ENCODE measurements at regions not wholly inside any gene's neighbourhood (a gene's known extent, or its start where the extent isn't known, plus 50 kb on each side); places are given as distances from the start of the nearest gene placed in this dataset.

GRCh38 chr5:158116965-158117364, 258.0 kb upstream of the CLINT1 start:
- ATAC-seq (no peak), DNase-seq (no peak)
- Histone ChIP-seq H3K4me1 (no peaks in the 10 kb centered on the region), H3K27ac (no peak overlapping the region), H3K36me3 (no peaks in the 10 kb centered on the region), H3K27me3 (no peaks in the 10 kb centered on the region), H3K9me3 (no peaks in the 10 kb centered on the region), H3K4me3 (no peak overlapping the region)
- no peak for TF ChIP-seq POLR2A (IDR thresholded peaks at IDR 0.05)
- TF ChIP-seq, protein P1, sequence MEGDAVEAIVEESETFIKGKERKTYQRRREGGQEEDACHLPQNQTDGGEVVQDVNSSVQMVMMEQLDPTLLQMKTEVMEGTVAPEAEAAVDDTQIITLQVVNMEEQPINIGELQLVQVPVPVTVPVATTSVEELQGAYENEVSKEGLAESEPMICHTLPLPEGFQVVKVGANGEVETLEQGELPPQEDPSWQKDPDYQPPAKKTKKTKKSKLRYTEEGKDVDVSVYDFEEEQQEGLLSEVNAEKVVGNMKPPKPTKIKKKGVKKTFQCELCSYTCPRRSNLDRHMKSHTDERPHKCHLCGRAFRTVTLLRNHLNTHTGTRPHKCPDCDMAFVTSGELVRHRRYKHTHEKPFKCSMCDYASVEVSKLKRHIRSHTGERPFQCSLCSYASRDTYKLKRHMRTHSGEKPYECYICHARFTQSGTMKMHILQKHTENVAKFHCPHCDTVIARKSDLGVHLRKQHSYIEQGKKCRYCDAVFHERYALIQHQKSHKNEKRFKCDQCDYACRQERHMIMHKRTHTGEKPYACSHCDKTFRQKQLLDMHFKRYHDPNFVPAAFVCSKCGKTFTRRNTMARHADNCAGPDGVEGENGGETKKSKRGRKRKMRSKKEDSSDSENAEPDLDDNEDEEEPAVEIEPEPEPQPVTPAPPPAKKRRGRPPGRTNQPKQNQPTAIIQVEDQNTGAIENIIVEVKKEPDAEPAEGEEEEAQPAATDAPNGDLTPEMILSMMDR (IDR thresholded peaks at IDR 0.05) = no peak
- intact Hi-C loops (cut with DNase I) = no loop called here
- 75% methylated on average over 2 of the region's 2 CpGs for WGBS (ENCODE audit: insufficient coverage, low coverage, low lambda C conversion rate, missing lambda C conversion rate)

DNA sequence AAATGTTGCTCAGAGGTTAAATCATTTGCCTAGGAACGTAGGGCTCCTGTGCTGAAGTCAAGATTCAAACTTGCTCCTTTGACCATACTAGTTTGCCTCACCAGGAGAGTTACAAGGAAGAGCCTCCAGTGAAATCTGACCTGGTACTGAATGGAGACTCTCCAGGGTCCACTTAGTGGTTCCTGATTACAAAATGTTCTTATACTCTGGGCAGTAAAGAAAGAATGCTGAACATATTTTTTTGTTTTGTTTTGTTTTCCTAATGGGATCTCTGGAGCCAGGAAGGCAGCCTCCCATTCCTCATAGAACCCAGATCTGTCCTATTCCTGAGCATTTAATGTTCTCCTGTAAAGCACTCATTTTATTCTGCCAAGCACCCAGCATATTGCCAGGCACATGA, 256.5 kb upstream of the CLINT1 start:
- WGBS (ENCODE audit: insufficient coverage, low coverage, low lambda C conversion rate, missing lambda C conversion rate) = 56% methylated on average over 1 of the region's 1 CpG
- no peak overlapping the region for H3K4me3 ChIP-seq
- no peaks in the 10 kb centered on the region for H3K9me3 ChIP-seq
- intact Hi-C loops (cut with DNase I) = no loop called here
- no peaks in the 10 kb centered on the region for H3K27me3 ChIP-seq
- no peaks in the 10 kb centered on the region for H3K36me3 ChIP-seq
- ATAC-seq = no peak
- TF ChIP-seq, protein P1 (IDR thresholded peaks at IDR 0.05) = no peak
- no peak for TF ChIP-seq POLR2A (IDR thresholded peaks at IDR 0.05)
- DNase-seq = no peak
- H3K4me1 ChIP-seq = no peaks in the 10 kb centered on the region
- H3K27ac ChIP-seq = no peak overlapping the region

- Histone ChIP-seq H3K4me1 (no peaks in the 10 kb centered on the region), H3K27ac (no peak overlapping the region), H3K9me3 (no peaks in the 10 kb centered on the region), H3K36me3 (no peaks in the 10 kb centered on the region), H3K27me3 (no peaks in the 10 kb centered on the region), H3K4me3 (no peak overlapping the region)
- ATAC-seq (no peak), DNase-seq (no peak)
- WGBS (ENCODE audit: insufficient coverage, low coverage, low lambda C conversion rate, missing lambda C conversion rate) = 83% methylated on average over 3 of the region's 3 CpGs
- intact Hi-C loops (cut with DNase I) = no loop called here
- TF ChIP-seq, protein P1 (IDR thresholded peaks at IDR 0.05) = no peak
- TF ChIP-seq POLR2A (IDR thresholded peaks at IDR 0.05) = no peak
These were observed 249.2 kb upstream of the CLINT1 start for GRCh38 chr5:158108177-158108576.

DNA sequence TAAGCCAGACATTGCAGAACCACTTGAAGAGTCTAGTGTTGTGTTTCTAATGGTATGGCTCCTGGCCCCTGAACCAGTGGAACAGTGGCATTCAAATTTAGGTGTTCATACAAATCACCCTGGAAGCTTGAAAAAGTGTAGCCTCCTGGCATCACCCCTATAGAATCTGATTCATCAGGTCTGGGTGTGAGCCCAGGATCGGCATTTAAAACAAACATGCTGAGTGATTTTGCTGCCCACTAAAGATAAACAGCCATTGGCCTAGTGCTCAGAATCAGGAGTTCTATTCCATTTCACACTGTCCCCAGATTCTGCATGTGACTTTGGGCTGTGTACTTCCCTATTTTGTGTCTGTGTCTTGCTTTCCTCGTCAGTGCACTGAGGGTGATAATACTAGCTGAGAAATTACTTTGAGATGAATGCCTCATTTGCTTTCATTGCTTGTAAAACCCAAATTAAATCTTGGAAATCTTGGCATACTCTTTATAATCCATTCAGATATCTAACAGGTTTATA, 241.5 kb upstream of the CLINT1 start:
- 49% methylated on average over 2 of the region's 2 CpGs for WGBS (ENCODE audit: insufficient coverage, low coverage, low lambda C conversion rate, missing lambda C conversion rate)
- Histone ChIP-seq H3K4me1 (no peaks in the 10 kb centered on the region), H3K27me3 (no peaks in the 10 kb centered on the region), H3K36me3 (no peaks in the 10 kb centered on the region), H3K4me3 (no peak overlapping the region), H3K9me3 (no peaks in the 10 kb centered on the region), H3K27ac (no peak overlapping the region)
- intact Hi-C loops (cut with DNase I) = no loop called here
- no peak for ATAC-seq
- DNase-seq = no peak
- TF ChIP-seq, protein P1 (IDR thresholded peaks at IDR 0.05) = no peak
- TF ChIP-seq POLR2A (IDR thresholded peaks at IDR 0.05) = no peak

DNA sequence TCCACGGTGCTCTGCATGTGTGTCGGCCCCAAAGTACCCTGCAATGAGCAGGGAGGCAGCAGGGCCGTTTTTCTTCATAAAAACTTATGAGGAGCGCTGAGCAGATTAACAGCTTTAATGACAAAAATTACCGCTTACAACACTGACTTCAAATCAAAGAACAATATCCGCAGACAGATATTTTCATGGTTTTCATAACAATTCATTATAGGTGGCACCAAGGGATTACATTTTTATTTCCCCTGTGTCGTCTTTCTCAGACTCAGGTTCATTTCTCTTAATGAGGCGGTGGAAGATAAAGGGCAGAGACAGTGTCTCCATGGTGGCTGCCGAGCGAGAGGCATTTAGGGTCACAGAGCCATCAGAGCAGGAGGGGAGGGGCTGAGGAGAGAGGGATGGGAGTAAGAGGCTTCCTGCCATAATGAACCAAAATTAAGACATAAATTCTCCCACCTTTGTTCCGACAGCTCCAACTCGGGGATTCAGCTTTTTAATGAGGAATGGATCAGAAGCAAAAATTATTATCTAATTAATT, 240.7 kb upstream of the CLINT1 start:
- TF ChIP-seq, protein P1 (IDR thresholded peaks at IDR 0.05) = no peak
- no peak for TF ChIP-seq POLR2A (IDR thresholded peaks at IDR 0.05)
- Histone ChIP-seq H3K9me3 (no peaks in the 10 kb centered on the region), H3K4me3 (no peak overlapping the region), H3K36me3 (no peaks in the 10 kb centered on the region), H3K27me3 (no peaks in the 10 kb centered on the region), H3K4me1 (no peaks in the 10 kb centered on the region), H3K27ac (no peak overlapping the region)
- DNase-seq (no peak), ATAC-seq (no peak)
- WGBS (ENCODE audit: insufficient coverage, low coverage, low lambda C conversion rate, missing lambda C conversion rate) = 76% methylated on average over 12 of the region's 12 CpGs
- intact Hi-C loops (cut with DNase I) = no loop called here
